ENCODE measurements at regions not wholly inside any gene's neighbourhood (a gene's known extent, or its start where the extent isn't known, plus 50 kb on each side); places are given as distances from the start of the nearest gene placed in this dataset.

DNA sequence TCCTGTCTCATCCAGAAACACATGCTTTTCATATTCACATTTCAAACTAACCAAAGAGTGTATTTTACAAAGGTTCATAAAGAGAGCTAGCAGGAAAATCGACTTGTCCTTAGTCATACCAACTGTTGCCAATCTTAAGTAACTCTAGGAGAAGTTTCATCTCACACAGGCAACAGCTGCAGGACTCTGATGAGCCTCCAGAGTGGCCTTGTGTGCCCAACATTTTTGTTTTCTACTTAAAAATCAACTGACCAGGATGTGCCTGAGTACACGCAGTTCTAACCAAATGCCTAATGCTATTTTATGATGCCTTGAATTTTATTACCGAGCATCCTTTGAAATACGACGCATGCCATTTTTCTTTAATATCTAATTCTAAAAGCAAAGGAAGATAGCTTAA, 595.9 kb upstream of the LRRTM4 start:
- Histone ChIP-seq H3K4me1 (ENCODE audit: control insufficient read depth, insufficient read depth, low read length) (no peaks in the 10 kb centered on the region), H3K27ac (ENCODE audit: insufficient read depth, low read depth, low read length, poor library complexity, severe bottlenecking) (no peak overlapping the region), H3K27me3 (ENCODE audit: control insufficient read depth, insufficient read depth, low read length, poor library complexity, severe bottlenecking) (no peaks in the 10 kb centered on the region), H3K36me3 (ENCODE audit: control insufficient read depth, insufficient read depth, low read length) (no peaks in the 10 kb centered on the region), H3K9me3 (ENCODE audit: control insufficient read depth, low read length) (no peaks in the 10 kb centered on the region), H3K4me3 (ENCODE audit: insufficient read depth, low read depth, low read length) (no peak overlapping the region)
- 92 to 95% methylated on average over 5 of the region's 5 CpGs for WGBS, 2 experiments

- no peak overlapping the region for H3K27ac ChIP-seq (ENCODE audit: insufficient read depth, low read depth, low read length, poor library complexity, severe bottlenecking)
- H3K27me3 ChIP-seq (ENCODE audit: control insufficient read depth, insufficient read depth, low read length, poor library complexity, severe bottlenecking) = no peaks in the 10 kb centered on the region
- WGBS, 2 experiments = 100% methylated on average over 1 of the region's 2 CpGs; no CpG with 5 or more reads in 1 of the 2 experiments
- H3K4me3 ChIP-seq (ENCODE audit: insufficient read depth, low read depth, low read length) = no peak overlapping the region
- H3K36me3 ChIP-seq (ENCODE audit: control insufficient read depth, insufficient read depth, low read length) = no peaks in the 10 kb centered on the region
- no peaks in the 10 kb centered on the region for H3K4me1 ChIP-seq (ENCODE audit: control insufficient read depth, insufficient read depth, low read length)
- H3K9me3 ChIP-seq (ENCODE audit: control insufficient read depth, low read length) = no peaks in the 10 kb centered on the region
These were observed 598.1 kb upstream of the LRRTM4 start for GRCh38 chr2:78120275-78120674.

DNA sequence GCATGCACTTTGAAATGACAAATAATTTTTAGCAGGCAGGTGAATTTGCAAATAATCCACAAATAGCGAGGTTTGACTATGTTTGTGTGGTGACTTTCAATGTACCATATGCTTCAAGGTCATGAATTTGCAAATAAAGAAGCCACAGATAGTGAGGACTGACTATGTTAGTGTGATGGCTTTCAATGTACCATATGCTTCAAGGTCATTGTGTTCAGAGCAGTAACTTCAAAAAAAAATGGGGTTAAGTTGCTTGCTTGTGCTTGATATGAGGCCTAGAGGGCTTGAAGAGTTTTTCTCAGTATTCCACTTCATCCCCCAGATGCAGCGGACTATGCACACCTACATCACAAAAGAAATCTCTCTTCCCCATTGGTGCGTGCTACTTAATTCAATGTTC, 602.9 kb upstream of the LRRTM4 start:
- WGBS, 2 experiments = 95 to 98% methylated on average over 2 to 3 of the region's 3 CpGs
- no peaks in the 10 kb centered on the region for H3K36me3 ChIP-seq (ENCODE audit: control insufficient read depth, insufficient read depth, low read length)
- no peaks in the 10 kb centered on the region for H3K4me1 ChIP-seq (ENCODE audit: control insufficient read depth, insufficient read depth, low read length)

DNA sequence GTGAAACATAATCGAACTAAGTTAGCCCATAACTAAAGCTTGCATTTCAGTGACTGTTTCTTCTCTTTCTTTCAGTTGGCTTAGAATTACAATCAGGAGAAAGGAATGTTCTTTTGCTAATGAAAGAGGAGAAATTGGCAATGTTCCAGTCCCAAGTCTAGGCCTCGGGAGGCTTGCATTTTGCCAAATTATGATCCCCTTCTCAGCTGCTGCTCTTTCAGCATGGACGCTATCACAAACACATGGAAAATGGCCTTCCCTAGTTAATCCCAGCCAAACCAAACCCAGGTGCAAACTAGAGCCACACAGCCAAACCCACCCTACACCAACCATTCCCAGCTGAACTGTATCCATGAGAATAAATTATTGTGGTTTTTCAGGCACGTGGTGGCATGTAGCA, 605.2 kb upstream of the LRRTM4 start:
- H3K9me3 ChIP-seq (ENCODE audit: control insufficient read depth, low read length) = no peaks in the 10 kb centered on the region
- H3K27me3 ChIP-seq (ENCODE audit: control insufficient read depth, insufficient read depth, low read length, poor library complexity, severe bottlenecking) = no peaks in the 10 kb centered on the region
- H3K4me3 ChIP-seq (ENCODE audit: insufficient read depth, low read depth, low read length) = no peak overlapping the region
- WGBS, 2 experiments = 90 to 92% methylated on average over 3 to 4 of the region's 4 CpGs
- no peaks in the 10 kb centered on the region for H3K4me1 ChIP-seq (ENCODE audit: control insufficient read depth, insufficient read depth, low read length)
- no peaks in the 10 kb centered on the region for H3K36me3 ChIP-seq (ENCODE audit: control insufficient read depth, insufficient read depth, low read length)
- no peak overlapping the region for H3K27ac ChIP-seq (ENCODE audit: insufficient read depth, low read depth, low read length, poor library complexity, severe bottlenecking)

More for the DNA sequence above, 602.9 kb upstream of the LRRTM4 start:
- H3K27me3 ChIP-seq (ENCODE audit: control insufficient read depth, insufficient read depth, low read length, poor library complexity, severe bottlenecking) = no peaks in the 10 kb centered on the region
- no peak overlapping the region for H3K27ac ChIP-seq (ENCODE audit: insufficient read depth, low read depth, low read length, poor library complexity, severe bottlenecking)
- H3K4me3 ChIP-seq (ENCODE audit: insufficient read depth, low read depth, low read length) = no peak overlapping the region
- no peaks in the 10 kb centered on the region for H3K9me3 ChIP-seq (ENCODE audit: control insufficient read depth, low read length)

DNA sequence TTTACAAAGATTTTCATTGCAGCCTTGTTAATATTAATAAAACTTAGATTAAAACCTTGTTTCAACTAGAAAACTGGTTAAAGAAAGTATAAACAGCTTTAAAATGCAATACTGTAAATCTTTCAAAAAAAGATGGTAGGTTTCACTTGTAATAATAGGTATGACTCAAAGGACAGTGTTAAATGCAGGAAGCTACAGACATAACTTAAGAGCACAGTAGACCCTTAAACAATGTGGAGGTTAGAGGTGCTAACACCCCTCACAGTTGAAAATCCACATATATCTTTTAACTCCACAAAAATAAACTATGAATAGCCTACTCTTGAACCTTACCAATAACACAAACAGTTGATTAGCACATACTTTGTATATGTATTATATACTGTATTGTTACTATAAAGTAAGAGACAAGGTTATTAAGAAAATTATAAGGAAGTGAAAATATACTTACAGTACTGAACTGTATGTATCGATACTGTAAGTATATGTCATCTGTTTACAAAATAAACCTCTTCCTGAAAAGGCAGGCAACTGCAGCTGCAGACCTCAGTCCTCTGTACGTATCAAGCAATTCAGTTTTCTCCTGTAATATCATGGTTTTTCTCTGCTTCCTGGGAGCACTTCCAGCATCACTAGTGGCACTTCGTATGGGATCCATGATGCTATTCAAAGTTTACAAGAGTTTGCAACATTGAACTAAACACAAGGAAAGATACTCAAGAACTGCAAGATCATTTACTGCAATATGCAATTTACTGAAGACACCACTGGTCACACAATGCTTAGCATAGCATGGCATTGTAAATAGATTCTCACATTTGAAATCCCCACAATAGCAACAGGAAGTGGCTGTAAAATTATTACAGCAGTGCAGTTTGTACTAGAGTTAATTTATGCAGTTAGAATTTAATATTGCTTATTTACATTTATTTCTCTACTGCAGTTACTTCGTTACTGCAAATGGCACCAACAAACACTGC, 610.5 kb upstream of the LRRTM4 start:
- 93 to 96% methylated on average over 2 to 3 of the region's 4 CpGs for WGBS, 2 experiments
- Histone ChIP-seq H3K36me3 (ENCODE audit: control insufficient read depth, insufficient read depth, low read length) (no peaks in the 10 kb centered on the region), H3K4me3 (ENCODE audit: insufficient read depth, low read depth, low read length) (no peak overlapping the region), H3K9me3 (ENCODE audit: control insufficient read depth, low read length) (no peaks in the 10 kb centered on the region), H3K4me1 (ENCODE audit: control insufficient read depth, insufficient read depth, low read length) (no peaks in the 10 kb centered on the region), H3K27ac (ENCODE audit: insufficient read depth, low read depth, low read length, poor library complexity, severe bottlenecking) (no peak overlapping the region), H3K27me3 (ENCODE audit: control insufficient read depth, insufficient read depth, low read length, poor library complexity, severe bottlenecking) (no peaks in the 10 kb centered on the region)

DNA sequence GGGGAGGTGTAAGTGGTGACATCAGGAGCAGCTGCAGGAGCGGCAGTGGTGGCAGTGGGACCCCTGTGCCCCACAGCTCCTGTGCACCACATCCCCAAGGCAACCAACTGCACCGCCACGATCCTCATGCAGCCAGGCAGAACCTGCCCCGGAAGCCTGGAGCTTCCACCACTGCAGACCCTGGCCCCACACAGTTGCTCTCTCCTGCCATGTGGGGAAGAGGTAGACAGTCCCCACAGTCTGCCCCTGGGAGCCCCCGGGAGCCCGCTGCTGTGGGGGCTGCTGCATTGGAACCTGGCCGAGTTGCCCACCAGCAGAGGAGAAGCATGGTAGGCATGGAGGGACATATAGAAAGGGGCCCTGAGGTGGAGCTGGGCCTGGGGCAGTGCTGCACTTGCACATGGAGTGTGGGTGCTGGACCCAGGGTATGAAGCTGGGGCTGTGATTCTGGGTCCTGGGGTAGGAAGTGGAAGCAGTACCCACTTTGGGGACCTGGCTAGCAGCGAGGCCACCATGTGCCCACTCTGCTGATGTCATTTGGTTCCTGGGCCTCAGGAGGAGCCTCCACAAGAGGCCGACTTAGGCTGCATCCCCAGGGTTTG, 623.3 kb upstream of the LRRTM4 start:
- no peak overlapping the region for H3K27ac ChIP-seq (ENCODE audit: insufficient read depth, low read depth, low read length, poor library complexity, severe bottlenecking)
- H3K36me3 ChIP-seq (ENCODE audit: control insufficient read depth, insufficient read depth, low read length) = no peaks in the 10 kb centered on the region
- no peaks in the 10 kb centered on the region for H3K9me3 ChIP-seq (ENCODE audit: control insufficient read depth, low read length)
- no peak overlapping the region for H3K4me3 ChIP-seq (ENCODE audit: insufficient read depth, low read depth, low read length)
- WGBS, 2 experiments = 94% methylated on average over 9 of the region's 9 CpGs
- H3K4me1 ChIP-seq (ENCODE audit: control insufficient read depth, insufficient read depth, low read length) = no peaks in the 10 kb centered on the region
- H3K27me3 ChIP-seq (ENCODE audit: control insufficient read depth, insufficient read depth, low read length, poor library complexity, severe bottlenecking) = no peaks in the 10 kb centered on the region

GRCh38 chr2:78145997-78146722, 624.0 kb upstream of the LRRTM4 start:
- WGBS, 2 experiments = 91 to 93% methylated on average over 9 of the region's 9 CpGs

DNA sequence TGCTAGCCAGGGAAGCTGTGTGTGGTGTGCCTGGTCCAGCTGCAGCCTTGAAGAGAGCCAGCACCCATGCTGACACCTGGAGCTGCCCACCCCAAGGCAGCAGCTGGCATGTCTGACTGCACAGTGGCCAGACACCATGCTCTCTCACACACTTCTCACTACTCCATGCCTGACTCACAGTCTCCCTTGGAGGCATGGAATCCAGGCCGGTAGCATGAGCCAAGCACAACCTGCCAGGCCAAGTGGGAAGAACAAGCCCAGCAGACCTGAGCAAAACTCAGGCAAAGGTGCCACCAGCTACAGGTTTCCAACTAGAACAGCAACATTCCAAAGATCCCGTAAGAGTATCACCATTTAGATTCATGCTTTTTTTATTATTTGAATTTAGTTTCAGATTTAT, 625.3 kb upstream of the LRRTM4 start:
- no peak overlapping the region for H3K27ac ChIP-seq (ENCODE audit: insufficient read depth, low read depth, low read length, poor library complexity, severe bottlenecking)
- H3K4me3 ChIP-seq (ENCODE audit: insufficient read depth, low read depth, low read length) = no peak overlapping the region
- H3K27me3 ChIP-seq (ENCODE audit: control insufficient read depth, insufficient read depth, low read length, poor library complexity, severe bottlenecking) = no peaks in the 10 kb centered on the region
- H3K36me3 ChIP-seq (ENCODE audit: control insufficient read depth, insufficient read depth, low read length) = no peaks in the 10 kb centered on the region
- no peaks in the 10 kb centered on the region for H3K4me1 ChIP-seq (ENCODE audit: control insufficient read depth, insufficient read depth, low read length)
- WGBS, 2 experiments = 94 to 96% methylated on average over 1 to 2 of the region's 2 CpGs
- H3K9me3 ChIP-seq (ENCODE audit: control insufficient read depth, low read length) = no peaks in the 10 kb centered on the region

More at GRCh38 chr2:78145997-78146722, 624.0 kb upstream of the LRRTM4 start:
- Histone ChIP-seq H3K9me3 (ENCODE audit: control insufficient read depth, low read length) (no peaks in the 10 kb centered on the region), H3K27ac (ENCODE audit: insufficient read depth, low read depth, low read length, poor library complexity, severe bottlenecking) (no peak overlapping the region), H3K27me3 (ENCODE audit: control insufficient read depth, insufficient read depth, low read length, poor library complexity, severe bottlenecking) (no peaks in the 10 kb centered on the region), H3K4me3 (ENCODE audit: insufficient read depth, low read depth, low read length) (no peak overlapping the region), H3K36me3 (ENCODE audit: control insufficient read depth, insufficient read depth, low read length) (no peaks in the 10 kb centered on the region), H3K4me1 (ENCODE audit: control insufficient read depth, insufficient read depth, low read length) (no peaks in the 10 kb centered on the region)

GRCh38 chr2:78154586-78154985, 632.4 kb upstream of the LRRTM4 start:
- no peaks in the 10 kb centered on the region for H3K9me3 ChIP-seq (ENCODE audit: control insufficient read depth, low read length)
- H3K4me3 ChIP-seq (ENCODE audit: insufficient read depth, low read depth, low read length) = no peak overlapping the region
- no peak overlapping the region for H3K27ac ChIP-seq (ENCODE audit: insufficient read depth, low read depth, low read length, poor library complexity, severe bottlenecking)
- no peaks in the 10 kb centered on the region for H3K27me3 ChIP-seq (ENCODE audit: control insufficient read depth, insufficient read depth, low read length, poor library complexity, severe bottlenecking)
- WGBS, 2 experiments = 93 to 100% methylated on average over 1 to 2 of the region's 2 CpGs
- no peaks in the 10 kb centered on the region for H3K4me1 ChIP-seq (ENCODE audit: control insufficient read depth, insufficient read depth, low read length)
- no peaks in the 10 kb centered on the region for H3K36me3 ChIP-seq (ENCODE audit: control insufficient read depth, insufficient read depth, low read length)

GRCh38 chr2:78162202-78162601, 640.0 kb upstream of the LRRTM4 start:
- Histone ChIP-seq H3K4me1 (ENCODE audit: control insufficient read depth, insufficient read depth, low read length) (no peaks in the 10 kb centered on the region), H3K36me3 (ENCODE audit: control insufficient read depth, insufficient read depth, low read length) (no peaks in the 10 kb centered on the region), H3K27ac (ENCODE audit: insufficient read depth, low read depth, low read length, poor library complexity, severe bottlenecking) (no peak overlapping the region), H3K9me3 (ENCODE audit: control insufficient read depth, low read length) (no peaks in the 10 kb centered on the region), H3K4me3 (ENCODE audit: insufficient read depth, low read depth, low read length) (no peak overlapping the region), H3K27me3 (ENCODE audit: control insufficient read depth, insufficient read depth, low read length, poor library complexity, severe bottlenecking) (no peaks in the 10 kb centered on the region)
- 91 to 97% methylated on average over 2 of the region's 2 CpGs for WGBS, 2 experiments
